Ovary (tissue), 3 donors: ENCODE measurements at regions not wholly inside any gene's neighbourhood (a gene's known extent, or its start where the extent isn't known, plus 50 kb on each side); places are given as distances from the start of the nearest gene placed in this dataset.

ENCODE experiments used
- POLR2A ChIP-seq: fragments of 450-650 bp; IDR thresholded peaks from one replicate; pipeline ENCODE4 v1.6.1; 2017; ENCODE audit warnings: antibody characterized with exemption, mild to moderate bottlenecking, moderate library complexity
- TF ChIP-seq, protein P1 (sequence below), 3 donors: fragments of 450-650 bp in 2 of 3; fragments of 200-600 bp in 1 of 3; IDR thresholded peaks; one replicate each; pipeline versions ENCODE4 v1.5.1 to v1.8.0; 2016 to 2022; ENCODE audit warnings: antibody characterized with exemption in 3 of 3, mild to moderate bottlenecking in 1 of 3
- donor health status: DM: no; HTN: no; CAD: no.

DNA sequence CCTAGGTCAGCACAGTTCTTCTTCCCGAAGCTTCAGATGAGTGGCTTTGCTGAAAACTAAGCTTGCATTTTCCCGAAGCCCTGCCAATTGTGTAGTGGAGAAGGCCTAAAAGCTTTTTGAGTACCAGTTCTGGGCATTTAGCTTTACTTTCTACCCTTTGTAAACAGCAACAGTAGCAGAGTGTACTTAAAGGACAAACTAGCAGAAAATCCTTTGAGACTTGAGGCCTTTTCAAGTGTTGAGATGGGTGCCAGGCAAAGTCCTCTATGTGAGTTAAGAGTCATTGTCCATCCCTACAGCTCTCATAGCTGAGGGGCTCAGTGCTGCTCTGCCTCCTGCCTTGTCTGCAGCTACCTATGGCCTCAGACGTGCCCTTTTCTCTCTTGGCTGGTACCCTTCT lies 368.2 kb downstream of the CCSER2 start:
- TF ChIP-seq POLR2A = no peak
- TF ChIP-seq, protein P1, sequence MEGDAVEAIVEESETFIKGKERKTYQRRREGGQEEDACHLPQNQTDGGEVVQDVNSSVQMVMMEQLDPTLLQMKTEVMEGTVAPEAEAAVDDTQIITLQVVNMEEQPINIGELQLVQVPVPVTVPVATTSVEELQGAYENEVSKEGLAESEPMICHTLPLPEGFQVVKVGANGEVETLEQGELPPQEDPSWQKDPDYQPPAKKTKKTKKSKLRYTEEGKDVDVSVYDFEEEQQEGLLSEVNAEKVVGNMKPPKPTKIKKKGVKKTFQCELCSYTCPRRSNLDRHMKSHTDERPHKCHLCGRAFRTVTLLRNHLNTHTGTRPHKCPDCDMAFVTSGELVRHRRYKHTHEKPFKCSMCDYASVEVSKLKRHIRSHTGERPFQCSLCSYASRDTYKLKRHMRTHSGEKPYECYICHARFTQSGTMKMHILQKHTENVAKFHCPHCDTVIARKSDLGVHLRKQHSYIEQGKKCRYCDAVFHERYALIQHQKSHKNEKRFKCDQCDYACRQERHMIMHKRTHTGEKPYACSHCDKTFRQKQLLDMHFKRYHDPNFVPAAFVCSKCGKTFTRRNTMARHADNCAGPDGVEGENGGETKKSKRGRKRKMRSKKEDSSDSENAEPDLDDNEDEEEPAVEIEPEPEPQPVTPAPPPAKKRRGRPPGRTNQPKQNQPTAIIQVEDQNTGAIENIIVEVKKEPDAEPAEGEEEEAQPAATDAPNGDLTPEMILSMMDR (IDR thresholded peaks at IDR 0.05) = no peak
